Sigmoid colon (tissue), 4 donors: ENCODE measurements at regions not wholly inside any gene's neighbourhood (a gene's known extent, or its start where the extent isn't known, plus 50 kb on each side); places are given as distances from the start of the nearest gene placed in this dataset.

Experiments
- CTCF ChIP-seq, 4 experiments: fragments of 450-650 bp in 3 of 4; fragments of 200-600 bp in 1 of 4; IDR thresholded peaks; one replicate each; pipeline ENCODE4 v1.5.1; 2016 to 2019; ENCODE audit warnings: antibody characterized with exemption in 4 of 4, mild to moderate bottlenecking in 3 of 4, moderate library complexity in 2 of 4
- EP300 ChIP-seq, 4 donors: sonication (generic); formaldehyde crosslinking; IDR thresholded peaks; one replicate each; pipeline ENCODE4 v1.6.1; 2017; ENCODE audit warnings: antibody characterized with exemption in 4 of 4
- POLR2AphosphoS5 ChIP-seq, 4 donors: sonication (generic); formaldehyde crosslinking; IDR thresholded peaks; one replicate each; pipeline ENCODE4 v1.6.1; 2017; ENCODE audit warnings: antibody characterized with exemption in 4 of 4

GRCh38 chr3:182741214-182741613 lies 52.1 kb upstream of the ATP11B start:
- TF ChIP-seq CTCF (IDR thresholded peaks at IDR 0.05) (no peak), EP300 (IDR thresholded peaks at IDR 0.05) (no peak), POLR2AphosphoS5 (IDR thresholded peaks at IDR 0.05) (no peak)
